DND-41 (cell line): ENCODE measurements at regions not wholly inside any gene's neighbourhood (a gene's known extent, or its start where the extent isn't known, plus 50 kb on each side); places are given as distances from the start of the nearest gene placed in this dataset.

Experiments used
- EZH2 ChIP-seq: IDR thresholded peaks from 3 replicates; pipeline ENCODE4 v1.6.1; 2012; ENCODE audit warnings: borderline replicate concordance, low read depth, mild to moderate bottlenecking, moderate library complexity, low read length, inconsistent platforms; ENCODE audit not compliant: severe bottlenecking
- TF ChIP-seq, protein P1 (sequence below): IDR thresholded peaks from 2 replicates; pipeline ENCODE4 v1.5.1; 2012; ENCODE audit warnings: borderline replicate concordance, low read length, moderate library complexity, mild to moderate bottlenecking; ENCODE audit not compliant: poor library complexity, severe bottlenecking; ENCODE audit errors: extremely low read depth

DNA sequence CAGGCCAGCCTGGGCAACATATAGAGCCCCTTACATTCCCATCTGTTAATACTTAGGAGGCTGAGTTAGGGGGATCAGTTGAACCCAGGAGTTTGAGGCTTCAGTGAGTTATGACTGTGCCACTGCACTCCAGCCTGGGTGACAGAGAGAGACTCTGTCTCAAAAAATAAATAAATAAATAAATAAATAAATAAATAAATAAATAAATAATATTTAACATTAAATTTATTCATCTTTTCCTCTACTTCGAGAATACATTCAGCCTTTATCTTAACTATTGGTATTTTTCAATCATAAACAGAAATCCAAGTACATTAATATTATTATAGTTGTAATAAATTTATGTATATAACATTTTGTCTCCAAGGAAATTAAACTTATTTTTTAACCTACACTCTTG, 1227.7 kb upstream of the GJE1 start:
- TF ChIP-seq, protein P1, sequence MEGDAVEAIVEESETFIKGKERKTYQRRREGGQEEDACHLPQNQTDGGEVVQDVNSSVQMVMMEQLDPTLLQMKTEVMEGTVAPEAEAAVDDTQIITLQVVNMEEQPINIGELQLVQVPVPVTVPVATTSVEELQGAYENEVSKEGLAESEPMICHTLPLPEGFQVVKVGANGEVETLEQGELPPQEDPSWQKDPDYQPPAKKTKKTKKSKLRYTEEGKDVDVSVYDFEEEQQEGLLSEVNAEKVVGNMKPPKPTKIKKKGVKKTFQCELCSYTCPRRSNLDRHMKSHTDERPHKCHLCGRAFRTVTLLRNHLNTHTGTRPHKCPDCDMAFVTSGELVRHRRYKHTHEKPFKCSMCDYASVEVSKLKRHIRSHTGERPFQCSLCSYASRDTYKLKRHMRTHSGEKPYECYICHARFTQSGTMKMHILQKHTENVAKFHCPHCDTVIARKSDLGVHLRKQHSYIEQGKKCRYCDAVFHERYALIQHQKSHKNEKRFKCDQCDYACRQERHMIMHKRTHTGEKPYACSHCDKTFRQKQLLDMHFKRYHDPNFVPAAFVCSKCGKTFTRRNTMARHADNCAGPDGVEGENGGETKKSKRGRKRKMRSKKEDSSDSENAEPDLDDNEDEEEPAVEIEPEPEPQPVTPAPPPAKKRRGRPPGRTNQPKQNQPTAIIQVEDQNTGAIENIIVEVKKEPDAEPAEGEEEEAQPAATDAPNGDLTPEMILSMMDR: no peak
- no peak for TF ChIP-seq EZH2
